ENCODE measurements at regions not wholly inside any gene's neighbourhood (a gene's known extent, or its start where the extent isn't known, plus 50 kb on each side); places are given as distances from the start of the nearest gene placed in this dataset.

- no peaks in the 10 kb centered on the region for H3K79me2 ChIP-seq (replicated peaks; ENCODE audit: insufficient read depth, low read length)
- H3K4me3 ChIP-seq (ENCODE audit: low read length): no peak overlapping the region
- H3K36me3 ChIP-seq (ENCODE audit: insufficient read depth, low read length): no peaks in the 10 kb centered on the region
- no peaks in the 10 kb centered on the region for H3K9me3 ChIP-seq (ENCODE audit: low read length)
- no peaks in the 10 kb centered on the region for H3K27me3 ChIP-seq (ENCODE audit: insufficient read depth, low read depth, low read length)
- no peak overlapping the region for H3K9ac ChIP-seq (ENCODE audit: low read length)
- TF ChIP-seq REST (IDR thresholded peaks at IDR 0.05; ENCODE audit: borderline replicate concordance) (no peak), EP300 (conservative IDR thresholded peaks at IDR 0.05; ENCODE audit: poor library complexity, severe bottlenecking) (no peak), TAF1 (IDR thresholded peaks at IDR 0.05; ENCODE audit: low read depth) (no peak), EZH2 (IDR thresholded peaks at IDR 0.05; ENCODE audit: borderline replicate concordance, insufficient read depth, low read length, poor library complexity, severe bottlenecking) (no peak), SMC3 (conservative IDR thresholded peaks at IDR 0.05; ENCODE audit: poor library complexity) (no peak), POLR2AphosphoS5 (IDR thresholded peaks at IDR 0.05) (no peak), CTCF (IDR thresholded peaks at IDR 0.05; ENCODE audit: poor library complexity, severe bottlenecking) (no peak), MXI1 (conservative IDR thresholded peaks at IDR 0.05; ENCODE audit: poor library complexity, severe bottlenecking) (no peak), RAD21 (conservative IDR thresholded peaks at IDR 0.05) (no peak)
- H3K27ac ChIP-seq (ENCODE audit: low read length): no peak overlapping the region
- H4K20me1 ChIP-seq (ENCODE audit: insufficient read depth): no peaks in the 10 kb centered on the region
- H3F3A ChIP-seq (ENCODE audit: insufficient read depth, low read length, poor library complexity, severe bottlenecking): no peaks in the 10 kb centered on the region
- H3K4me2 ChIP-seq (ENCODE audit: low read length): no peak overlapping the region
- no peak overlapping the region for H2AFZ ChIP-seq (ENCODE audit: low read depth, low read length)
- H3K9me2 ChIP-seq (ENCODE audit: insufficient read depth, low read length): no peaks in the 10 kb centered on the region
Measured at GRCh38 chr12:38589306-38589632, 272.7 kb downstream of the ALG10B start.

- Histone ChIP-seq H3F3A (ENCODE audit: insufficient read depth, low read length, poor library complexity, severe bottlenecking) (no peaks in the 10 kb centered on the region), H2AFZ (ENCODE audit: low read depth, low read length) (no peak overlapping the region), H3K9me3 (ENCODE audit: low read length) (no peaks in the 10 kb centered on the region), H3K36me3 (ENCODE audit: insufficient read depth, low read length) (no peaks in the 10 kb centered on the region), H3K4me3 (ENCODE audit: low read length) (no peak overlapping the region), H3K27me3 (ENCODE audit: insufficient read depth, low read depth, low read length) (no peaks in the 10 kb centered on the region), H3K79me2 (replicated peaks; ENCODE audit: insufficient read depth, low read length) (no peaks in the 10 kb centered on the region), H3K9ac (ENCODE audit: low read length) (peak overlapping the region; percentile 5), H3K27ac (ENCODE audit: low read length) (peak overlapping the region; percentile 33), H4K20me1 (ENCODE audit: insufficient read depth) (no peaks in the 10 kb centered on the region), H3K9me2 (ENCODE audit: insufficient read depth, low read length) (no peaks in the 10 kb centered on the region), H3K4me2 (ENCODE audit: low read length) (no peak overlapping the region)
- no peak for TF ChIP-seq RAD21 (conservative IDR thresholded peaks at IDR 0.05)
Measured at GRCh38 chr12:38601949-38602348, 285.4 kb downstream of the ALG10B start.

Small RNA genes lying in the stretch of these regions (small RNA-seq; reads per million reads assigned to genes)
- gene AC087897.1: 0 reads per million in 3 experiments

Measured in neural cell (in vitro differentiated cells).